Keratinocyte (primary cell): ENCODE measurements at regions not wholly inside any gene's neighbourhood (a gene's known extent, or its start where the extent isn't known, plus 50 kb on each side); places are given as distances from the start of the nearest gene placed in this dataset.
"Not testable (repeated sequence)": the region's sequence is repeated elsewhere in the genome, so short reads cannot be mapped to it uniquely, and the experiment has no call there.

ENCODE experiments used
- DNase-seq: peaks from one replicate; pipeline ENCODE4 v3.0.0-alpha.2; 2011; ENCODE audit warnings: low read depth, missing footprints, low spot score
- FAIRE-seq: peaks from 2 replicates; lab custom pipeline; 2011; peaks lifted over from hg19 to GRCh38; lab: Jason Lieb, UNC
- H2AFZ ChIP-seq: 2 replicates; pipeline ENCODE4 v1.6.0; 2012; ENCODE audit warnings: low read length, control low read depth, inconsistent platforms; ENCODE audit not compliant: control insufficient read depth
- H3K27ac ChIP-seq: 2 replicates; pipeline ENCODE4 v1.5.1; 2011; ENCODE audit warnings: low read length; ENCODE audit not compliant: control insufficient read depth, insufficient read depth
- H3K27me3 ChIP-seq: 3 replicates; pipeline ENCODE4 v1.6.0; 2011; ENCODE audit warnings: low read length; ENCODE audit not compliant: control insufficient read depth, insufficient read depth; ENCODE audit errors: extremely low read depth
- H3K36me3 ChIP-seq, 2 experiments: 2 replicates in 1 of 2; 3 replicates in 1 of 2; pipeline ENCODE4 v1.5.1; 2011; ENCODE audit warnings: low read length in 2 of 2, mild to moderate bottlenecking in 1 of 2; ENCODE audit not compliant: control insufficient read depth in 2 of 2, insufficient read depth in 2 of 2; ENCODE audit errors: extremely low read depth in 1 of 2
- H3K4me1 ChIP-seq: 3 replicates; pipeline ENCODE4 v1.5.1; 2011; ENCODE audit warnings: low read length; ENCODE audit not compliant: control insufficient read depth, insufficient read depth; ENCODE audit errors: extremely low read depth
- H3K4me2 ChIP-seq: 3 replicates; pipeline ENCODE4 v1.6.0; 2011; ENCODE audit warnings: low read depth, low read length; ENCODE audit not compliant: control insufficient read depth, insufficient read depth; ENCODE audit errors: extremely low read depth
- H3K4me3 ChIP-seq, 3 experiments: fragments of 200-600 bp in 1 of 3; sonication (generic) in 1 of 3; 2 replicates in 2 of 3; 3 replicates in 1 of 3; pipeline ENCODE4 v1.5.1; 2011 to 2016; ENCODE audit warnings: low read length in 3 of 3, mild to moderate bottlenecking in 3 of 3, control low read depth in 2 of 3, inconsistent platforms in 1 of 3, low read depth in 1 of 3, mixed read lengths in 1 of 3, mixed run types in 1 of 3, moderate library complexity in 1 of 3; ENCODE audit not compliant: control insufficient read depth in 2 of 3, insufficient read depth in 2 of 3; ENCODE audit errors: extremely low read depth in 1 of 3
- H3K79me2 ChIP-seq: 2 replicates; pipeline ENCODE4 v1.6.0; 2012; ENCODE audit warnings: low read length; ENCODE audit not compliant: control insufficient read depth, insufficient read depth
- H3K9ac ChIP-seq: 3 replicates; pipeline ENCODE4 v1.6.0; 2011; ENCODE audit warnings: low read length; ENCODE audit not compliant: control insufficient read depth, insufficient read depth; ENCODE audit errors: extremely low read depth
- H3K9me1 ChIP-seq: 3 replicates; pipeline ENCODE4 v1.6.0; 2011; ENCODE audit warnings: low read length; ENCODE audit not compliant: control insufficient read depth, insufficient read depth; ENCODE audit errors: extremely low read depth
- H3K9me3 ChIP-seq: 2 replicates; pipeline ENCODE4 v1.5.1; 2012; ENCODE audit warnings: low read depth, low read length; ENCODE audit not compliant: control insufficient read depth
- H4K20me1 ChIP-seq: 3 replicates; pipeline ENCODE4 v1.6.0; 2011; ENCODE audit warnings: low read length; ENCODE audit not compliant: control insufficient read depth, insufficient read depth; ENCODE audit errors: extremely low read depth
- EZH2 ChIP-seq: IDR thresholded peaks from one replicate; pipeline ENCODE4 v1.6.1; 2012; ENCODE audit warnings: inconsistent platforms, mild to moderate bottlenecking, low read length, moderate library complexity
- dilution Hi-C: fragments of 300-500 bp; cut with MboI; formaldehyde crosslinking; loops from one replicate; pipeline ENCODE4 v1.7.0; 2020; ENCODE audit warnings: low sequenced_read_pairs; ENCODE audit not compliant: extremely low pct_ligation_motif_present
- TF ChIP-seq, protein P1 (sequence below), 3 experiments: IDR thresholded peaks in 1 of 3; conservative IDR thresholded peaks in 1 of 3; optimal IDR thresholded peaks in 1 of 3; 2 replicates in 2 of 3; 3 replicates in 1 of 3; pipeline versions ENCODE3 to v1.5.1; 2011; ENCODE audit warnings: low read length in 3 of 3, mild to moderate bottlenecking in 3 of 3, moderate library complexity in 2 of 3, control low read depth in 1 of 3, inconsistent platforms in 1 of 3; ENCODE audit not compliant: insufficient read depth in 2 of 3; ENCODE audit errors: extremely low read depth in 1 of 3

DNA sequence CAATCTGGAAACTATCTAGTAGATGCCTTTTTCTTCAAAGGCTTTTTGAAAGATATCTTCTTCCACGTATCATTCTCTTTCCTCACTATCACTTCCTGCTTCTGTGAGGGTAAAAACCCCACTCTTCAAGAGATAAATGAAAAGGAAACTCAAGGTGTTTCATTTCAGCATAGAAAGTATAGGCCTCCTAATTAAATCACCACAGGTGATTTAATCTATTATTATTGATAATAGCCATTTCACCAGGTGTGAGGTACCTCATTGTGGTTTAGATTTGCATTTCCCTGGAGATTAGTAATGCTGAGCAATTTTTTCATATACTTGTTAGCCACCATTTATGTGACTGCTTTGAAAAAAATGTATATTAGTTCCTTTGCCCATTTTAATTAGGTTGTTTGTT, 92.0 kb upstream of the EMCN start:
- H4K20me1 ChIP-seq = no peaks in the 10 kb centered on the region
- H3K4me1 ChIP-seq = no peaks in the 10 kb centered on the region
- no peak overlapping the region for H3K4me2 ChIP-seq
- H3K27me3 ChIP-seq = no peaks in the 10 kb centered on the region
- FAIRE-seq (no peak), DNase-seq (no peak)
- H3K9me3 ChIP-seq = no peaks in the 10 kb centered on the region
- H3K9me1 ChIP-seq = no peaks in the 10 kb centered on the region
- TF ChIP-seq, protein P1, sequence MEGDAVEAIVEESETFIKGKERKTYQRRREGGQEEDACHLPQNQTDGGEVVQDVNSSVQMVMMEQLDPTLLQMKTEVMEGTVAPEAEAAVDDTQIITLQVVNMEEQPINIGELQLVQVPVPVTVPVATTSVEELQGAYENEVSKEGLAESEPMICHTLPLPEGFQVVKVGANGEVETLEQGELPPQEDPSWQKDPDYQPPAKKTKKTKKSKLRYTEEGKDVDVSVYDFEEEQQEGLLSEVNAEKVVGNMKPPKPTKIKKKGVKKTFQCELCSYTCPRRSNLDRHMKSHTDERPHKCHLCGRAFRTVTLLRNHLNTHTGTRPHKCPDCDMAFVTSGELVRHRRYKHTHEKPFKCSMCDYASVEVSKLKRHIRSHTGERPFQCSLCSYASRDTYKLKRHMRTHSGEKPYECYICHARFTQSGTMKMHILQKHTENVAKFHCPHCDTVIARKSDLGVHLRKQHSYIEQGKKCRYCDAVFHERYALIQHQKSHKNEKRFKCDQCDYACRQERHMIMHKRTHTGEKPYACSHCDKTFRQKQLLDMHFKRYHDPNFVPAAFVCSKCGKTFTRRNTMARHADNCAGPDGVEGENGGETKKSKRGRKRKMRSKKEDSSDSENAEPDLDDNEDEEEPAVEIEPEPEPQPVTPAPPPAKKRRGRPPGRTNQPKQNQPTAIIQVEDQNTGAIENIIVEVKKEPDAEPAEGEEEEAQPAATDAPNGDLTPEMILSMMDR (optimal IDR thresholded peaks at IDR 0.05 in 1 of 3, IDR thresholded peaks at IDR 0.05 in 1 of 3, conservative IDR thresholded peaks at IDR 0.05 in 1 of 3; ENCODE audit: extremely low read depth in 1 of 3, insufficient read depth in 2 of 3, low read length in 3 of 3) = no peak
- no peak for TF ChIP-seq EZH2
- H2AFZ ChIP-seq = no peak overlapping the region
- dilution Hi-C loops = no loop called here
- H3K9ac ChIP-seq = no peak overlapping the region
- no peaks in the 10 kb centered on the region for H3K79me2 ChIP-seq
- no peaks in the 10 kb centered on the region for H3K36me3 ChIP-seq
- no peak overlapping the region for H3K27ac ChIP-seq
- H3K4me3 ChIP-seq = no peak overlapping the region

DNA sequence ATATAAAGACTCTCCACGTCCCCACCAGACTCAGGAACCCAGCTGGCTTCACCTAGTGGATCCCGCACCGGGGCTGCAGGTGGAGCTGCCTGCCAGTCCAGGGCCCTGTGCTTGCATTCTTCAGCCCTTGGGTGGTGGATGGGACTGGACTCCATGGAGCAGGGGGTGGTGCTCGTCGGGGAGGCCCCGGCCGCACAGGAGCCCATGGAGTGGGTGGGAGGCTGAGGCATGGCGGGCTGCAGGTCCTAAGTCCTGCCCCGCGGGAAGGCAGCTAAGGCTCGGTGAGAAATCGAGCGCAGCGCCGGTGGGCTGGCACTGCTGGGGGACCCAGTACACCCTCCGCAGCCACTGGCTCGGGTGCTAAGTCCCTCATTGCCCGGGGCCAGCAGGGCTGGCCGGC, 90.8 kb upstream of the EMCN start:
- H3K4me2 ChIP-seq, H3K9ac ChIP-seq, H3K9me3 ChIP-seq, H3K9me1 ChIP-seq, H4K20me1 ChIP-seq, H3K36me3 ChIP-seq, H3K4me3 ChIP-seq, dilution Hi-C loops, H3K79me2 ChIP-seq, H3K27me3 ChIP-seq, DNase-seq, H3K4me1 ChIP-seq, H3K27ac ChIP-seq, H2AFZ ChIP-seq, FAIRE-seq: not testable (repeated sequence)

DNA sequence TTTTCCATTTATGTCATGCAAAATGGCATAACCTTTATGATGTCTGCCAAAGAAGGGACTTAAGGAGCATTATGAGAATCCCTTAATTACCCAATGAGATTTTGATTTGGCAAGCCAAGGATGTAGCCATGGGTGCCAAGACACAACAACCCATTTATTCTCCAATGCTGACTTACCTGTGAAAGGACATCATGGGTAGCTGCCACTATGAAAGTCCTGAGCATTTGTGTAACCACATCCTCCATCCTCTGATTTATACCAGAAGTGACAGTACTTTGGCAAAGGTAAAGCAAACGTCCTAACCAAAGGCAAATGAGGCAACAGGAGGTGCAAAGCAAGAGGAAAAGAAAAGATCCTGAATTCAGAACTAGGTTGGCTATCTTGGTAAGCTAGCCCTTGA, 87.3 kb upstream of the EMCN start:
- H3K9ac ChIP-seq = no peak overlapping the region
- no peaks in the 10 kb centered on the region for H3K36me3 ChIP-seq
- TF ChIP-seq, protein P1 (optimal IDR thresholded peaks at IDR 0.05 in 1 of 3, IDR thresholded peaks at IDR 0.05 in 1 of 3, conservative IDR thresholded peaks at IDR 0.05 in 1 of 3; ENCODE audit: extremely low read depth in 1 of 3, insufficient read depth in 2 of 3, low read length in 3 of 3) = no peak
- no peak for TF ChIP-seq EZH2
- no peaks in the 10 kb centered on the region for H3K9me1 ChIP-seq
- H3K4me3 ChIP-seq = no peak overlapping the region
- H3K4me1 ChIP-seq = no peaks in the 10 kb centered on the region
- no peaks in the 10 kb centered on the region for H3K79me2 ChIP-seq
- dilution Hi-C loops = no loop called here
- H3K4me2 ChIP-seq = no peak overlapping the region
- no peaks in the 10 kb centered on the region for H3K9me3 ChIP-seq
- FAIRE-seq = no peak
- no peaks in the 10 kb centered on the region for H3K27me3 ChIP-seq
- no peak for DNase-seq
- H3K27ac ChIP-seq = no peak overlapping the region
- no peaks in the 10 kb centered on the region for H4K20me1 ChIP-seq
- H2AFZ ChIP-seq = no peak overlapping the region
